ENCODE measurements at regions not wholly inside any gene's neighbourhood (a gene's known extent, or its start where the extent isn't known, plus 50 kb on each side); places are given as distances from the start of the nearest gene placed in this dataset.

DNA sequence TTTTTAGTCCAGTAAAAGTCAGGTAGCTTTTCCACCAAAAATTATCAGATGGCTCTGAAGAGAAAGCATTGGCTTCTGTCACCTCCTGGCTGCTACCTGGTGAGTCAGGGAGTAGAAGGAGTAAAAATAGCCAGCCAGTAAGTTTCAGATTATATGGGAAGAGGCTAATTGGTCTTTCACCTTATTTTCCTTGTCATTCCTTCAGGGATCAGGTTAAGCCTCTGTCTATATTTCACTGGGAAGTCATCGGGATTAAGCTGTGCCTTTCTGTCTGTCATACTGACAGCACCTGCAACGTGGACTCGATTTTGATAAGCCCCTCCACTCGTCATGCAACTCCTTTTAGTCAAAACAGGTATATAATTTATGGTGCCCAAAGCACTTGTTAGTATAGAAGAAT, 380.7 kb upstream of the CELF4 start:
- DNase-seq: no peak
- Histone ChIP-seq H3K4me3 (no peak overlapping the region), H3K27ac (no peak overlapping the region), H3K9me3 (no peaks in the 10 kb centered on the region), H3K4me1 (ENCODE audit: insufficient read depth) (no peaks in the 10 kb centered on the region), H3K36me3 (no peaks in the 10 kb centered on the region), H3K27me3 (no peaks in the 10 kb centered on the region)
- intact Hi-C loops (cut with DNase I): no loop called here
- 29 to 54% (median 36%) methylated on average over 4 of the region's 4 CpGs for WGBS, 3 donors
- TF ChIP-seq EP300 (IDR thresholded peaks at IDR 0.05) (no peak), POLR2A (IDR thresholded peaks at IDR 0.05) (no peak)

DNA sequence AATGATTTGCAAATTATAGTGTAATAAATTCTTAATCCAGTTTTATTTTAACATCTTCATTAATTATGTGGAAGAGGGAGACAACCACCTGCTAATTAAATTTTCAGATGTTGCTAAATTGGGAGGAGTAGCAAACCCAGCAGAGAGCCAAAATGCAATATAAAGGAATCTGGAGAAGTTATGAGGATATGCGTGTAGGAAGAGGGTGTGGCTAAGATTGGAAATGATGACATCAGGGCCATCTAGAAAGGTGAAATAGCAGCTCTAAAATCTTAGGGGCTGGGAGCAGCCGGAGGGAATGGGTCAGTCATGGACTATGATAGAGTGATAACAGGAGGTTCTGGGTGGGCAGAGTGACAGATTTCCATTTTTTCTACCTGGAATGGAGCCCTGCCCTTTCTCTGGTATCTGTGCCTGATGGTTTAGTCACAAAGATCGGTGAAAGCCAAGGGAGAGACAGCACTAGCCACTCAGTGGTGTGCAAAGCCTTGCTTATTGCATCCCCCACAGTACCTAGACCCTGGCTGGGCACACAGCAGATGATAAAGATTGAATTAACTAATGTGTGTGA, 379.2 kb upstream of the CELF4 start:
- intact Hi-C loops (cut with DNase I): no loop called here
- Histone ChIP-seq H3K27ac (no peak overlapping the region), H3K9me3 (no peaks in the 10 kb centered on the region), H3K4me3 (no peak overlapping the region), H3K27me3 (no peaks in the 10 kb centered on the region), H3K36me3 (no peaks in the 10 kb centered on the region), H3K4me1 (ENCODE audit: insufficient read depth) (no peaks in the 10 kb centered on the region)
- 62 to 73% (median 67%) methylated on average over 3 of the region's 3 CpGs for WGBS, 3 donors
- no peak for DNase-seq
- TF ChIP-seq POLR2A (IDR thresholded peaks at IDR 0.05) (no peak), EP300 (IDR thresholded peaks at IDR 0.05) (no peak)
- TF ChIP-seq, protein P1, sequence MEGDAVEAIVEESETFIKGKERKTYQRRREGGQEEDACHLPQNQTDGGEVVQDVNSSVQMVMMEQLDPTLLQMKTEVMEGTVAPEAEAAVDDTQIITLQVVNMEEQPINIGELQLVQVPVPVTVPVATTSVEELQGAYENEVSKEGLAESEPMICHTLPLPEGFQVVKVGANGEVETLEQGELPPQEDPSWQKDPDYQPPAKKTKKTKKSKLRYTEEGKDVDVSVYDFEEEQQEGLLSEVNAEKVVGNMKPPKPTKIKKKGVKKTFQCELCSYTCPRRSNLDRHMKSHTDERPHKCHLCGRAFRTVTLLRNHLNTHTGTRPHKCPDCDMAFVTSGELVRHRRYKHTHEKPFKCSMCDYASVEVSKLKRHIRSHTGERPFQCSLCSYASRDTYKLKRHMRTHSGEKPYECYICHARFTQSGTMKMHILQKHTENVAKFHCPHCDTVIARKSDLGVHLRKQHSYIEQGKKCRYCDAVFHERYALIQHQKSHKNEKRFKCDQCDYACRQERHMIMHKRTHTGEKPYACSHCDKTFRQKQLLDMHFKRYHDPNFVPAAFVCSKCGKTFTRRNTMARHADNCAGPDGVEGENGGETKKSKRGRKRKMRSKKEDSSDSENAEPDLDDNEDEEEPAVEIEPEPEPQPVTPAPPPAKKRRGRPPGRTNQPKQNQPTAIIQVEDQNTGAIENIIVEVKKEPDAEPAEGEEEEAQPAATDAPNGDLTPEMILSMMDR (IDR thresholded peaks at IDR 0.05): no peak

GRCh38 chr18:37937287-37937686, 371.7 kb upstream of the CELF4 start:
- H3K4me1 ChIP-seq (ENCODE audit: insufficient read depth): no peaks in the 10 kb centered on the region
- no peak overlapping the region for H3K4me3 ChIP-seq
- no peaks in the 10 kb centered on the region for H3K9me3 ChIP-seq
- H3K27ac ChIP-seq: no peak overlapping the region
- intact Hi-C loops (cut with DNase I): no loop called here
- 71 to 76% (median 73%) methylated on average over 6 of the region's 6 CpGs for WGBS, 3 donors
- H3K27me3 ChIP-seq: no peaks in the 10 kb centered on the region
- no peaks in the 10 kb centered on the region for H3K36me3 ChIP-seq
- DNase-seq: no peak
- no peak for TF ChIP-seq POLR2A (IDR thresholded peaks at IDR 0.05)
- TF ChIP-seq, protein P1 (IDR thresholded peaks at IDR 0.05): no peak
- TF ChIP-seq EP300 (IDR thresholded peaks at IDR 0.05): no peak

DNA sequence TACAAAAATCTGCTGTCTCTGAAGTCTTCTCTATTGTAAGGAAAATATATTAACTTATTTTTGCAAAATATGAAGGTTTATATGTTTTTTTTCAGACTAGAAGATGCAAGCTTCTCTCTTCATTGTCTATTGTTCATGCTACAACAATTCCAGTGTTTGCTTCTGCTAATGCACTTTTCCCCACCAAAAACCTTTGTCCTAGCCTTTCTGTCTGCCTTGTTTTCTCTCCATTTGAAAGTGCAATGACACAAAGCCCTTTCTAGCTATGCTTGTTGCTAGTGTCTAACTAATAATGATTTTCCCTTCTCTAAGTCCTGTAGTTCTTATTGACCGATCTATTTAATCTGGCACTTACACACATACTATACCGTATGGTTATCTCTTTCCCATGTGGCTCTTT, 369.5 kb upstream of the CELF4 start:
- H3K4me3 ChIP-seq: no peak overlapping the region
- TF ChIP-seq, protein P1 (IDR thresholded peaks at IDR 0.05): no peak
- no peak for TF ChIP-seq EP300 (IDR thresholded peaks at IDR 0.05)
- TF ChIP-seq POLR2A (IDR thresholded peaks at IDR 0.05): no peak
- H3K9me3 ChIP-seq: no peaks in the 10 kb centered on the region
- H3K4me1 ChIP-seq (ENCODE audit: insufficient read depth): no peaks in the 10 kb centered on the region
- 60 to 81% (median 63%) methylated on average over 2 of the region's 2 CpGs for WGBS, 3 donors
- no peak for DNase-seq
- intact Hi-C loops (cut with DNase I): no loop called here
- no peak overlapping the region for H3K27ac ChIP-seq
- H3K36me3 ChIP-seq: no peaks in the 10 kb centered on the region
- H3K27me3 ChIP-seq: no peaks in the 10 kb centered on the region

DNA sequence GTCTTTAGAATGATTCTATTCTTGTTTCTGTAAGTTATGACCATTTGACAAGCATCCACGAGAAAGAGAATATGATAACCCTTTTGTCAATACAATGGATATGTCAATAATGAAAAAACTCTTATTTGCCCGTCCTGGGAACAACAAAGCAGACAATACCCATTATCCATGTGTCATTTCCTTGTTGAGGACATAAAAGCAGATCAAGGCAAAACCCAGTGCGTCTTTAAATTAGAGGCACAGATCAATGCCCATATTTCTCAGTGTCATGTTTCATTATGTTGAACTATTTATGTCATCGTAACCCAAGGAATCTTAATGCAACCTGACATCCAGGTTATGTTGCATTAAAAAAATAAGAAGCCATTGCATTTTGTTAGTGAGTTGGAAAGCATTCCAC, 365.0 kb upstream of the CELF4 start:
- intact Hi-C loops (cut with DNase I): no loop called here
- DNase-seq: no peak
- Histone ChIP-seq H3K27ac (no peak overlapping the region), H3K4me3 (no peak overlapping the region), H3K9me3 (no peaks in the 10 kb centered on the region), H3K27me3 (no peaks in the 10 kb centered on the region), H3K4me1 (ENCODE audit: insufficient read depth) (no peaks in the 10 kb centered on the region), H3K36me3 (no peaks in the 10 kb centered on the region)
- WGBS, 3 donors: 76 to 87% (median 82%) methylated on average over 4 of the region's 4 CpGs
- TF ChIP-seq EP300 (IDR thresholded peaks at IDR 0.05): no peak
- TF ChIP-seq, protein P1 (IDR thresholded peaks at IDR 0.05): no peak

Data from ovary (tissue), 7 donors.